Body of pancreas (tissue), 4 donors: ENCODE measurements at regions not wholly inside any gene's neighbourhood (a gene's known extent, or its start where the extent isn't known, plus 50 kb on each side); places are given as distances from the start of the nearest gene placed in this dataset.

Experiments used
- POLR2A ChIP-seq, 3 donors: fragments of 450-650 bp; IDR thresholded peaks; one replicate each; pipeline ENCODE4 v1.6.1; 2016; ENCODE audit warnings: antibody characterized with exemption in 3 of 3, mild to moderate bottlenecking in 2 of 3
- TF ChIP-seq, protein P1 (sequence below), 7 experiments: fragments of 450-650 bp in 4 of 7; fragments of 200-600 bp in 3 of 7; sonication (generic) in 3 of 7; IDR thresholded peaks; one replicate each; pipeline ENCODE4 v1.5.1; 2016 to 2019; ENCODE audit warnings: antibody characterized with exemption in 7 of 7

DNA sequence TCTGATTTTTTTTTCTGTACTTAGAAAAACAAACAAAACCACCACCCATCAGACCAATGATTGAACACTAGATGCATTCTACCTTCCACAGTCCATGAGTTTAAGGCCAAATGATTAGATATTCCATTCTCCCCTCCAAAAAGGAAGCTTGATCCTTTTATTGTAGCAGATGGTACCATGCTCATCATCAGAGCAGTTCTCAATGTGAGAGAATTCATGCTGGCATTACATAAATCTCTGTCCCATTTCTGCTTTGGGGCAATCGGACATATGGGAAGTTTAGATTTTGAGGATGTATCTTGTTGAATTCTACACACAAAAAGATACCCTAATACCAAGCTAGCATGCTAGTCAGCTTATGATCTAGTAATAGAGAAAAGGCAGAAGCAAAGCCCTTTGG is 186.6 kb downstream of the RAD51AP2 start:
- TF ChIP-seq, protein P1, sequence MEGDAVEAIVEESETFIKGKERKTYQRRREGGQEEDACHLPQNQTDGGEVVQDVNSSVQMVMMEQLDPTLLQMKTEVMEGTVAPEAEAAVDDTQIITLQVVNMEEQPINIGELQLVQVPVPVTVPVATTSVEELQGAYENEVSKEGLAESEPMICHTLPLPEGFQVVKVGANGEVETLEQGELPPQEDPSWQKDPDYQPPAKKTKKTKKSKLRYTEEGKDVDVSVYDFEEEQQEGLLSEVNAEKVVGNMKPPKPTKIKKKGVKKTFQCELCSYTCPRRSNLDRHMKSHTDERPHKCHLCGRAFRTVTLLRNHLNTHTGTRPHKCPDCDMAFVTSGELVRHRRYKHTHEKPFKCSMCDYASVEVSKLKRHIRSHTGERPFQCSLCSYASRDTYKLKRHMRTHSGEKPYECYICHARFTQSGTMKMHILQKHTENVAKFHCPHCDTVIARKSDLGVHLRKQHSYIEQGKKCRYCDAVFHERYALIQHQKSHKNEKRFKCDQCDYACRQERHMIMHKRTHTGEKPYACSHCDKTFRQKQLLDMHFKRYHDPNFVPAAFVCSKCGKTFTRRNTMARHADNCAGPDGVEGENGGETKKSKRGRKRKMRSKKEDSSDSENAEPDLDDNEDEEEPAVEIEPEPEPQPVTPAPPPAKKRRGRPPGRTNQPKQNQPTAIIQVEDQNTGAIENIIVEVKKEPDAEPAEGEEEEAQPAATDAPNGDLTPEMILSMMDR (IDR thresholded peaks at IDR 0.05), result no peak
- no peak for TF ChIP-seq POLR2A (IDR thresholded peaks at IDR 0.05)
